UCSD-AML1 (cell line): ENCODE measurements at regions not wholly inside any gene's neighbourhood (a gene's known extent, or its start where the extent isn't known, plus 50 kb on each side); places are given as distances from the start of the nearest gene placed in this dataset.
A peak's percentile ranks its signal among the peaks of the same experiment; 100 is the strongest.

Source experiments
- DNase-seq: peaks from one replicate; lab custom pipeline; 2025; ENCODE audit not compliant: unreplicated experiment; lab: John Stamatoyannopoulos, UW

DNA sequence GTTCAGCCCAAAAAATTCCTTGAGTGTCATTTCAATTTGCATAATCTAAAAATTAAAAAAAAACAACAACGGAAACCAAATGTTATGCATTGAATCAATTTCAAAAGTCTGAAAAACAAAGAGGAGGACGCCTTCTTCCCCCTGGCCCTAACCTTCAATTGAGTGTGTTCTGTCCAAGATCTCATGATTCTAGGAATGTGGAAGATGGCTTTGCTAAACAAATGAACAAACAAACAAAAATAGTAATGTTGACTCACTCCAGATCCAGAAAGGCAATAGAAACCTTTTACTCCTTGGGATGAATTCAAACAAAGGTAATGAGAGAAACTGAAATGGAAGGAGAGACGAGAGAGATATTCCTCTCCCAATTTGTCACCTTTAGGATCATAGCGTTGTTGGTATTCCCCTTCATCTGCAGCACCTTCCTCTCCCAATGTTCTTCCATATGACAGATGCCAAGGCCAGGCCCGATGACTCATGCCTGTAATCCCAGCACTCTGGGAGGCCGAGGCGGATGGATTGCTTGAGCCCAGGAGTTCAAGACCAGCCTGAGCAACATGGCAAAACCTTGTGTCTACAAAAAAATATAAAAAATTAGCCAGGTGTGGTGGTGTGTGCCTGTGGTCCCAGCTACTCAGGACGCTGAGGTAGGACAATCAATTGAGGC lies 109.2 kb upstream of the ADGRF1 start:
- no peak for DNase-seq

- no peak for DNase-seq
Measured at GRCh38 chr6:47149554-47149953, 107.4 kb upstream of the ADGRF1 start.

GRCh38 chr6:47149066-47149465 lies 106.9 kb upstream of the ADGRF1 start:
- no peak for DNase-seq

- no peak for DNase-seq
Measured at GRCh38 chr6:47147836-47148344, 105.8 kb upstream of the ADGRF1 start.

DNA sequence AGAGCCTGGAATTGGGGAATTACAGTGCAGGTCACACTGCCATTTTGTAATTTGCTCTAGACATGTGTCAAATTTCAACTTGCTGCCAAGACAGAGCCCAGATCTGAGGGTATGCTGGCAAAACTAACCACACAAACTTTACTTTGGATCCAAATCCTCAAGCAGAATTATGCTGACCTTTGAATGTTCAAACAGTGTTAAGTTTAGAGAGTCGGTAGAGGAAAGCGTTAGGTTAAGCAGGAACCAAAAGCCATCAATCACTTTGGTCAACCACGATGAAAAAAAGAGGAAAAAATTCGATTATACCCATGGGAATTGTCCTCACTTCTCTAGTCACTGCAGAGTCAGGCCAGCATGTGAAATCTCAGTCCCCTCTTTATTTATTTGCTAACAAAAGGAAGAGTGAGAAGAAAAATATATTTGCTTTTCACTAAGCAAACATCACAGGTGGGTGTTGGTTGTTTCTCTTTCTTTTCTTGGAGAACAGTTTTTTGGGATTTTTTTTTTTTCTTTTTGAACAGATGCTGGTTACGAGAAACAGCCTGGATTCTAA lies 105.1 kb upstream of the ADGRF1 start:
- DNase-seq = no peak

DNA sequence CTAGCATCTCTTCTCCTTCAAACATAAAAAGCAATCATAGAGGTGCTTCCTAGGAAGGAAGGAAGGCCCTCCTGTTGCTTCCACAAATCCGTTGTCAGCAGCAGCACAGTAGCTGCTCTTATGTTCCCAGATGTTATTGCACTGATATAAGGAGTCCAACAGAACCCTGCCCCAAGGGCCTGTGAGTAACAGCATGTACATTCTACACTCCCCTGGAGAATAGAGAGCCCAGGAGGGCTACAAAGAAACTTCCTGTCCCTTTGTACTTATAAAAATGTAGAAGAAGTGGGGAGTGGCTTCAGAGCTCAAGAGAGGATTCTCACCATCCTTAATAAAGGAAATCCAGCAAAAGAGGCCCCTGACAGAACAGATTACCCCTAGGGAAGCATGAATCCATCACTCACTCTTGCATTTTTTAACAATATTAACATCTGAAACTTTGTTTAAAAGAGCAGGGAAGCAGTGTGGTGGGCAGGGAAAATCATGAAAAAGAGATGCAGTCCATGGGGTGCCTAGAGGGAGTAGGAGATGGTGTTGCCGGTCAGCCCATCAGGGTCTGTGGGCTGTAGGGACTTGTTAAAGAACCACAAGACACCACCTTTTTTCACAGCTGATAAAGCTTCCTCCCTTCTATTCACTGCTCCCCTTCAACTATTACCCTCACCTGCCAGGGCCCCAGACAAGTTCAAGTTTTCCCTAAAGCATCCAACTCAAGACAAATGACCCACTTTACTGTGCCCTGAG lies 104.5 kb upstream of the ADGRF1 start:
- no peak for DNase-seq

GRCh38 chr6:47145212-47145611 lies 103.1 kb upstream of the ADGRF1 start:
- no peak for DNase-seq

- no peak for DNase-seq
Measured at GRCh38 chr6:47144306-47144705, 102.2 kb upstream of the ADGRF1 start.

DNA sequence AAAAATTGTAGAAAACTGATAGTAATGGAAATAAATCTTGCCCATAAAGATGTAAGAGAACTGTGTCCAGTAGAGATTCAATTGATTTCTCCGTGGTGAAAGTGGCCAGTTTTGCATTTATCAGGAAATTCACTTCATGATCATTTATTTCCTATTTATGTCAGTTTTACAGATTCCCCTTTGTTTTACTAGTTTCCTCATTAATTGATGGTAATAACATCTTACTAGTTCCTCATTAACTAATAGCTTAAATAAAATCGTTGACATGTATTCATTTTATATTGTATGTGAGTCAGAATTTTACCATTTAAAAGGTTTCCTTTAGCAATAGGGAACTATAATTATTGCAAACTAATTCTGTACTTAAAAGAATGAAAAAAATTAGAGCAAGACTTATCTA lies 99.8 kb upstream of the ADGRF1 start:
- no peak for DNase-seq

DNA sequence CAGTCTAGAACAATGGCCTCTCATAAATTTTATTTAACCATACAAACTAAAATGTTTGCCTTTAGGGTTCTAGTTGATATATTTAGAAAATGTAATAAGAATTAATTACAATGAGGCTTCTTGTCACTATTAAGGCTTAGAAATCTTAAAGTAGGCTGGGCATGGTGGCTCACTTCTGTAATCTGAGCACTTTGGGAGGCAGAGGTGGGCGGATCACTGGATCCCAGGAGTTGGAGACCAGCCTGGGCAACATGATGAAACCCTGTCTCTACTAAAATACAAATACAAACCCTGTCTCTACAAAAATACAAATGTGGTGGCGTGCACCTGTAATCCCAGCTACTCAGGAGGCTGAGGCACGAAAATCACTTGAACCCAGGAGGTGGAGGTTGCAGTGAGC lies 99.0 kb upstream of the ADGRF1 start:
- no peak for DNase-seq

DNA sequence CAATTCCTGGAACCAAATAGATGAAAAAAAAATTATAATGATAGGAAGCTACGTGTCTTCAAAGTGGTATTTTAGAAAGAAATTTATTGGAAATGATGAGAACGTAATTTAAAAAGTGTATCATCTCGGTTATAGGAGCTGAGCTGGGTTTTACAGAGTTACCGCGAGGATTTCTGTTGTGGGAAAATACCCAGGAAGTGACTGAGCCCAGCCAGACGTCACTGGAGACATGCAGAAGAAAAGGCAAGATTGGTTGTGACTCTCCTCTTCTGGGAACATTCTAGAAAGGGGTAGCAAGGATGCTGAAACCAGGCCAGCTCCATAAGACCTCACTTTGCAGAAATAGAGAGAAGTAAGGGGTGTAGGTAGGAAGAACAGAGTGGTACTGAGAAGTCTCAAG lies 95.9 kb upstream of the ADGRF1 start:
- DNase-seq = no peak

DNA sequence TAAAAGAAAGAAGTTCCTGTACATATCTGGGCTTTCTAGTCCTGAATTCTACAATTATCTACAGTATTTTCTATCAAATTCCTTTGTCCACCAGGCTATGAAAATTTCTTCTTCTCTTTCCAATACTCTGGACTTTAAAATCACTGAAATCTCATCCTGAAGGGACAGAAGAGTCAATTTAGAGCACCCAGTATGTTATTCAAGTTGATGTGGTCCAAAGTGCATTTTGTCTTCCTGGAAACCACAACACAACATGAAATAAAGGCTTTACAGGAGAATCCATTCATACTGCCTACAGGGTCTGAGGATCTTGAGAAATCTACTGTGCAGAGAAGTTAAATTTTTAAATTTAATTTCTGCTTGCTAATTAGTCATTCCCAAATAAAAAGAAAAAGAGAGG lies 94.9 kb upstream of the ADGRF1 start:
- no peak for DNase-seq

- no peak for DNase-seq
Measured at GRCh38 chr6:47135772-47136171, 93.6 kb upstream of the ADGRF1 start.

- peak; percentile 23 for DNase-seq
Measured at GRCh38 chr6:47134476-47135189, 92.5 kb upstream of the ADGRF1 start.

DNA sequence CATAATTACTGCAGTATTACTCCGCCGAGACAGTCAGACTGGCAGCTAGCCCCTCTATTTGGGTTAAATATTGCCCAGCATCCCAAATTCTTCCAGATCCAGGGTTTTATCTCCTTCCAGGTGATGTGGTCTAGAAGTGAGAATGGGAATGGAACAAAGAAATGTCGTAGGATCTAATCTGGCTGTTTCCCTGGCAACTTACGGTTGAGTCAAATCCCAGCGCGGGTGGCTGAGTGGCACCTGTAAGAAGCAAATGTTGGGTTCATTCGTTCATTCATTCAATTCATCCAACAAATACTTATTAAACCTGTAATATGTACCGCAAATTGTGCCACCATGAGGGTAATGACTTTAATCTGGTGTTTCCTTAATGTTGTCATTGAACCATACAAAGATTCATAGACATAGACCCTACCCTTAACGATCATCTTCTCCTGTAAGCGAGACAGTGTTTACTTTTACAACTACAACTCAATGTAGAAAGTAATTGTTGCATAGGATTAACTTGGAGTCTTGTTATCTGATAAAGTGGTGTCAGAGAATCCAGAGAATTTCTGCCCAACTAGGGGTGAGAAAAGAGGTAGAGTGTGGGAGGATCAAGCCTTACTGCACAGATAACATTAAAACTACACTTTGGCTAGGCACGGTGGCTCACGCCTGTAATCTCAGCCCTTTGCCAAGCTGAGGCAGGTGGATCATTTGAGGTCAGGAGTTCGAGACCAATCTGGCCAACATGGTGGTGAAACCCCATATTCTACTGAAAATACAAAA lies 91.3 kb upstream of the ADGRF1 start:
- DNase-seq = no peak

- DNase-seq = no peak
Measured at GRCh38 chr6:47132724-47133123, 90.6 kb upstream of the ADGRF1 start.

- DNase-seq = no peak
Measured at GRCh38 chr6:47131773-47132172, 89.6 kb upstream of the ADGRF1 start.

DNA sequence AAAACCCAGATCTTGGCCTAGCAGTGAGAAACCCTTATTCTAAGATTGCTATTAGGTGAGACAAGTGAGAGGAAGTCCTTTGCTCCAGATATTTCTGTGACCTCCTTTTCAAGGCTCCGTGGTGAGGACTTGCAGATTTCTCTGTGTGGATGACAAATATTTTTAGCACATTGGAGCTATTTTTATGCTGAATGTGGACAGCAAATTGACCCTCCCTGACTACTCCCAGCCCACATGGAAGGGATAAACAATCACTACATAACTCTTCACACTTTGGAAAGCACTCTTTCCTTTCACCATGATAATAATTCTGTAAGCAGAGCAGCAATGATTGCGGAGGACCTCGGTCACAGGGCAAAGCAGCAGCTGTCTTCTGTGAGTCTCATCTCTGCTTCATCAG lies 88.0 kb upstream of the ADGRF1 start:
- DNase-seq = no peak

DNA sequence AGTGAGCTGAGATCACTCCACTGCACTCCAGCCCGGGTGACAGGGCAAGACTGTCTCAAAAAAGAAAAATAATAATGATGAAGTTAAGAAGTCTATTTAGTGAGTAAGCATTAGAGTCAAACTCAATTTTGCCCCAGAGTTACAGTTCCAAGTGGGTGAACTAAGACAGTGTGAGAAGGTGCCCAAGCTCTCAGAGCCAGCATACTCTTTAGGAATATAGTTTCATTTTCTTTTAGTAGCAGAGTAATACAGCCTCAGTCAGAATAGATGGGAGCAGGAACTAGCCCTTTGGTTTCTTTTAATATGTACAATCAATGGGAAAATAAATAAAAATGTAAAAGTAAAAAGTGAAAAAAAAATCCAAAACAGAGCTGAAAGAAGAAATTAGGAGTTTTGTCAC lies 87.0 kb upstream of the ADGRF1 start:
- DNase-seq = no peak

DNA sequence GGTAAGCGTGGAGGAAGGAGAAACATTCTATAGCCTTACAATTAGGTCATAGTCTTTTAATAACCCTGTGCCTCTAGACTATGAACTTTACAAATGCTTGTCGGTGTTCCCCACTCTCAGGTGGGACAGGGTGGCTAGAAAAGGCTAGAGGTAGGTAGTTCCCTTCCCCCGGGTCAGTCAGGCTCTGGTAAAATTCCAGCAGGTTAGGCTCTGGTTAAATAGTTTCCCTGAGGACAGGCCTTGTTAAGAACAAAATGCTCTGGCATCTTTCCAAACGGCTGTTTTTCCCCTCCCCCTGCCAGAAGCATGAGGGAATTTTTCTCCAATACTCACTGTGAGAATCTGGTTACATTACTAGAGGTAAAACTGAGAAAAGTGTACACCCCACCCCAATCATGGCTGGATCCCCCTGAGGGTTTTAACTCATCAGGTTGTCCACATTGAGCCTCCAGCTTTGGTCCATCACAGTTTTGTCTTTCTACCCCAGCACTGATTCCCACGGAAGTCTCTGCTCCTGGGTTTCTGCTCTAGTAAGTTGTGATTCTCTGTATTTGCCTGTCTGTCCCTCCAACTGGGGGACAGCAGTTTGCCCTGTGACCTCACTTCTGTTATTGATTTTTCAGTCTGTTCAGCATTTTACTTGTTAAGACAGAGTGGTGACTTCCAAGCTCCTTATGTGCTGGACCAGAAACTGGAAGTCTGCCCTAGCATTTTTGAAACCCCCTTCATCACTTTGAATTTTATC lies 84.7 kb upstream of the ADGRF1 start:
- DNase-seq = no peak
